Activated T-helper 1 cell treated with anti-CD3 and anti-CD28 coated beads, Interleukin-12 subunit alpha, Interleukin-12 subunit beta, Interleukin-2, Interleukin-4 antibody, amounts not matched to agents 30 ng/mL and 10 ng/mL and 1 ng/mL, durations not matched to agents 14 hours and 24 hours and 36 hours (primary cell): ENCODE measurements at regions not wholly inside any gene's neighbourhood (a gene's known extent, or its start where the extent isn't known, plus 50 kb on each side); places are given as distances from the start of the nearest gene placed in this dataset.

ENCODE experiments used
- DNase-seq: peaks from one replicate; pipeline ENCODE4 v3.0.0; 2021; ENCODE audit warnings: low spot score
- H3K27ac Mint-ChIP-seq: one replicate; pipeline ENCODE4 v1.8.0; 2021; ENCODE audit warnings: mild to moderate bottlenecking, mixed read lengths
- H3K27me3 Mint-ChIP-seq: one replicate; pipeline ENCODE4 v1.8.0; 2022; ENCODE audit warnings: mild to moderate bottlenecking, moderate library complexity, mixed read lengths; ENCODE audit not compliant: insufficient read depth
- H3K36me3 Mint-ChIP-seq: one replicate; pipeline ENCODE4 v1.8.0; 2021; ENCODE audit warnings: low read depth, mixed read lengths
- H3K4me1 Mint-ChIP-seq: one replicate; pipeline ENCODE4 v1.8.0; 2021; ENCODE audit warnings: low read depth, mixed read lengths
- H3K4me3 Mint-ChIP-seq: one replicate; pipeline ENCODE4 v1.8.0; 2021; ENCODE audit warnings: mild to moderate bottlenecking, moderate library complexity, mixed read lengths
- H3K9me3 Mint-ChIP-seq: one replicate; pipeline ENCODE4 v1.8.0; 2021; ENCODE audit warnings: mixed read lengths
- intact Hi-C: fragments of 100-400 bp; cut with micrococcal nuclease; formaldehyde crosslinking; loops from one replicate; pipeline ENCODE4 v1.15.1; 2024

DNA sequence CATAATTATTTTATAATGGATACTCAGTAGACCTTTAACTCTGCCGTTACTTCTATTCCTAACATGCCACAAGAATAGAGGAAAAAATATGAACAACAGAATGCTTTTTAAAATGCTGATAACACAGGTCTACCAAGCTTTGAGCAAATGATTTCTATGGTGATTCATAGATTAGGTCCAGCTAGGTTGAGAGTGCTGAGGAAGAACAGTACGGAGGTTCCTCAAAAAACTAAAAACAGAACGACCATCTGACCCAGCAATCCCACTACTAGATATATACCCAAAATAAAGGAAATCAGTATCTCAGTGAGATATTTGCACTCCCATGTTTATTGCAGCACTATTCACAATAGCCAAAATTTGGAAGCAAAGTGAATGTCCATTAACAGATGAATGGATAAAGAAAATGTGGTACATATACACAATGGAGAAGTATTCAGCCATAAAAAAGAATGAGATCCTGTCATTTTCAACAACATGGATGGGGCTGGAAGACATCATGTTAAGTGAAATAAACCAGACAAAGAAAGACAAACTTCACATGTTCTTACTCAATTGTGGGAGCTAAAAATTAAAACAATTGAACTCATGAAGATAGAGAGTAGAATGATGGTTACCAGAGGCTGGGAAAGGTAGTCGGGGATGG, 111.6 kb upstream of the SERTAD2 start:
- H3K27ac Mint-ChIP-seq = no peak overlapping the region
- H3K9me3 Mint-ChIP-seq = no peaks in the 10 kb centered on the region
- DNase-seq = no peak
- intact Hi-C loops = no loop called here
- H3K4me1 Mint-ChIP-seq = peaks cover 67% of the 10 kb centered on the region
- no peaks in the 10 kb centered on the region for H3K27me3 Mint-ChIP-seq
- H3K4me3 Mint-ChIP-seq = no peak overlapping the region
- peaks cover 2% of the 10 kb centered on the region for H3K36me3 Mint-ChIP-seq

- Mint-ChIP-seq H3K36me3 (no peaks in the 10 kb centered on the region), H3K4me1 (peaks cover 54% of the 10 kb centered on the region), H3K9me3 (no peaks in the 10 kb centered on the region), H3K4me3 (peak overlapping the region; percentile 91), H3K27ac (peak overlapping the region; percentile 95), H3K27me3 (no peaks in the 10 kb centered on the region)
- intact Hi-C loops = loop anchor here (1.0 to 2.0 kb wide), 11 partner anchors 16 to 243 kb away; partner anchors contain the start of gene AFTPH
- DNase-seq = no peak
These were observed 113.3 kb upstream of the SERTAD2 start for GRCh38 chr2:64766841-64767669.

DNA sequence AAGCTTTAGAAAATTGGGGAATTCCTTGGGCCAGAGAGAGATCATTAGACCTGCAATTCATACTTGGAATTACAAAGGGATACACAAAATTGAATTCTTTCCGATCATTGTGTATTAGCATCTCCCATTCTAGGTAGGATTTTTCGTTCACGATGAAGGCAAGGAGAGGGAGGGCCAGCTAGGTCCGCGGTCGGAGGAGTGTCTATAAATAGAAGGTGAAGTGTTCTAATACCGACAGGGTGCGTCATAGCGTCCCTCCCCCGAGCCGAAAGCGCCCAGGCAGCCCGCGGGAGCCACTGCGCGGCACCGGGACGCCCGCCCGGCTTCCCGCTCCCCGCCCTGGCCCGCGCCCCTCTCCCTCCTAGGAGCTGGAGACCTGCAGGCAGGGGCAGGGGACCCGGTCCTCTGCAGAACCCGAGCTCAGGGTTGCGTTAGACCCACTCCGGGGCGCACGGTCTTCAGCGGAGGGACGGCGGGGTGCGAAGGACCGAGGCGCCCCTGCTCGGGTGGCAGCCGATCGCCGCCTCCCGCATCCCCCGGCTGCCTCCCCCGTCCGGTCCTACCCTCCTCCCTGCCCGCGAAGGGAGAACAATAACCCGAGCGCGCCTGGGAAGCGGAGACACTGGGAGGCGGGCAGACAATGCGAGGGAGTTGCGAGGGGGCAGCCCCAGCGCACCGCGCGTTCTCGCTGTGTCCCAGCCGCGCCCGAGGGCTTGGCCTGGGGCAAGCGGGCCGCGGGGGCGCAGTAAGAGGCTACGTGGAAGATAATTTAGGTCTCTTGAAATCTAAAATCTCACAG, 114.2 kb upstream of the SERTAD2 start:
- H3K4me1 Mint-ChIP-seq = peaks cover 47% of the 10 kb centered on the region
- peak overlapping the region; percentile 91 for H3K4me3 Mint-ChIP-seq
- intact Hi-C loops = loop anchor here (1.0 to 2.0 kb wide), 12 partner anchors 17 to 244 kb away; partner anchors contain the start of gene AFTPH
- peak overlapping the region; percentile 95 for H3K27ac Mint-ChIP-seq
- DNase-seq = peak; percentile 69
- H3K9me3 Mint-ChIP-seq = no peaks in the 10 kb centered on the region
- no peaks in the 10 kb centered on the region for H3K27me3 Mint-ChIP-seq
- no peaks in the 10 kb centered on the region for H3K36me3 Mint-ChIP-seq

GRCh38 chr2:64768491-64769005, 114.8 kb upstream of the SERTAD2 start:
- Mint-ChIP-seq H3K27me3 (peaks cover under 1% of the 10 kb centered on the region), H3K4me1 (peaks cover 42% of the 10 kb centered on the region), H3K27ac (peak overlapping the region; percentile 87)

DNA sequence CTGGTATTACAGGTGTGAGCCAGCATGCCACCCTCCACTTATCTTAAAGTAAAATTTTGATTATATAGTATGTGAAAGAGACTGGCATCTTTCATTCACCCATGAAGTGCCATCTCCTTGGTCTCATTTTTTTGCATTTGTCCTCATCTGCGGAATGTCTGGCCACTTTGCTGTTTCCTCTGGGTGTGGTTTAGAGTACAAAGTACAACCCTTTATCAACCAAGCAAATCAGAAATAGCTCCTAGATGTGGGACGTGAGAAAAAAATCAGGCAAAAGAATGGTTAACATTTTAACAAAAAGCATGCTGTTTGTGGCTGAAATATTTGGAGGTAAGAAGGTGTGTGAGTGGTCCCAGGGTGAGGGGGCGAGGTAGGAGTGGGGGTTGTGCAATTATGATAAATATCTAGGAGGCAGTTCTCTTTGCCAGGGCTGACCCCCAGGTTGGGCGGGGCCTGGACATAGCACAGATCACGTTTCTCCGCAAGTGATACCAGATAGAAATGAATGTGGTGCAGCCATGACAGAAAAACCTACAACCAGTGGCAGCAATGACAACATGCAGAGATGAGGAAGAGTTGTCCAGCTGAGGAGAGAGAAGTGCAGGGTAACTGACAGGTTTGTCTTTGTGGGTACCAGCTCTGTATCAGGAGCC, 115.8 kb upstream of the SERTAD2 start:
- Mint-ChIP-seq H3K4me3 (no peak overlapping the region), H3K9me3 (no peaks in the 10 kb centered on the region), H3K4me1 (peaks cover 43% of the 10 kb centered on the region), H3K27me3 (peaks cover 2% of the 10 kb centered on the region), H3K27ac (peak overlapping the region; percentile 20), H3K36me3 (no peaks in the 10 kb centered on the region)
- intact Hi-C loops = no loop called here
- DNase-seq = no peak

More at GRCh38 chr2:64768491-64769005, 114.8 kb upstream of the SERTAD2 start:
- Mint-ChIP-seq H3K9me3 (no peaks in the 10 kb centered on the region), H3K4me3 (peak overlapping the region; percentile 91), H3K36me3 (no peaks in the 10 kb centered on the region)
- intact Hi-C loops = loop anchor here (1.0 kb wide), 1 partner anchor 122 kb away; no protein-coding TSS in a partner anchor
- DNase-seq = no peak

DNA sequence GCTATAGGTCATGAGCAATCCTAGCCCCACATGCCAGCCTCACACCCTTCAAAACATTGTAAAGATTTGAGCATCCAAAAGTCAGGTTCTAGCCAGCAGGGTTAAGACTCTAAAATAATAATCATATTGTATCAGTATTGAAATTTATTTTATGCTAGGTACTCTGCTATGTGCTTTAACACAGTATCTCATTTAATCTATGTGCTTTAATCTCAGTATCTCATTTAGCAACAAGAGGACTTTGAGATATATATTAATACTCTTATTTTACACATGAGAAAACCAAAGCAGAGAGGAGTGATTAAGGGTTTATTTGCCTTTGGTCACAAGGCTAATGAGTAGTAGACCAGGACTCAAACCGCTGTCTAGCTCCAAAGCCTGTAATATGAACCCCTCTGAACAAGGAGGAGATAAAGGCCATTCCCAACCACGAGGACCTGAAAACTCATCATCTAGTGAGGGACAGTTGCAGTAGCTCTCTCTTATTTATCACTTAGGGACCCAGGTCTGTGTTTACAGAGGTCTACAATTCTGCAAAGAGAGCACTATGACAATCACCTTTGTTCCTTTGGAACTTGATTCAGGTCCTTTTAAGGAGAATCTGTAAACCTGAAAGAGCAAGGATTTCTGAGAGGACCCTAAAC, 116.5 kb upstream of the SERTAD2 start:
- intact Hi-C loops = no loop called here
- peaks cover 2% of the 10 kb centered on the region for H3K27me3 Mint-ChIP-seq
- H3K27ac Mint-ChIP-seq = no peak overlapping the region
- H3K36me3 Mint-ChIP-seq = no peaks in the 10 kb centered on the region
- DNase-seq = no peak
- peaks cover 39% of the 10 kb centered on the region for H3K4me1 Mint-ChIP-seq
- no peak overlapping the region for H3K4me3 Mint-ChIP-seq
- H3K9me3 Mint-ChIP-seq = no peaks in the 10 kb centered on the region

DNA sequence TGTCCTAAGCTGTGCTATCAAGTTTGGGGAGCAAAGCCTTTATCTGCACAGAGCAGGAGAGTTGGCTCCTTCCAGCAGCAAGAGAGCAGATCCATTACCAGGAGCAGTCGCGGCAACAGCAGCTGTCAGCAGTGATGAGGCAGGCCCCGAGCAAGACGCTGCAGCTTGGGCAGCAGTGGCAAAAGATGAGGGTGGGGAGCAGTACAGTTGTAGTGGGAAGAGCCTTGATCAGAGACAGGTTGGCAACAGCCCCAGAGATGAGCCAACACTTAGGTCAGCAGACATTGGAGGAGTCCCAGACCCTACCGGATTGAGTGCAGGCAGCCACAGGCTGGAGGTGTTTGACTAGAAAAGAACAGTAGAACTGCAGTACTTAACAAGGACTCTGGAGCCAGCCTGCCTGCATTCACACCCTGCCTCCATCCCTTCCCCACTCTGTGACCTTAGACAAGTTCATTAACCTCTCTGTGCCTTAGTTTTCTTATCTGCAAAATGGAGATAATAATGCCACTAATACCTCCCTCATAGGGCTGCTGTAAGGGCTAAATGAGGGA, 117.1 kb upstream of the SERTAD2 start:
- no peak for DNase-seq
- intact Hi-C loops = no loop called here
- Mint-ChIP-seq H3K4me3 (no peak overlapping the region), H3K27me3 (peaks cover 2% of the 10 kb centered on the region), H3K4me1 (peaks cover 33% of the 10 kb centered on the region), H3K27ac (no peak overlapping the region), H3K9me3 (no peaks in the 10 kb centered on the region), H3K36me3 (no peaks in the 10 kb centered on the region)

- no peak overlapping the region for H3K27ac Mint-ChIP-seq
- H3K4me1 Mint-ChIP-seq = peaks cover 26% of the 10 kb centered on the region
- no peak overlapping the region for H3K4me3 Mint-ChIP-seq
- peaks cover 2% of the 10 kb centered on the region for H3K27me3 Mint-ChIP-seq
- no peaks in the 10 kb centered on the region for H3K36me3 Mint-ChIP-seq
- no peak for DNase-seq
- intact Hi-C loops = no loop called here
- H3K9me3 Mint-ChIP-seq = no peaks in the 10 kb centered on the region
These were observed 118.0 kb upstream of the SERTAD2 start for GRCh38 chr2:64771737-64772136.

GRCh38 chr2:64773461-64774118, 119.9 kb upstream of the SERTAD2 start:
- intact Hi-C loops = no loop called here
- H3K4me3 Mint-ChIP-seq = no peak overlapping the region
- no peak for DNase-seq
- peaks cover 7% of the 10 kb centered on the region for H3K27me3 Mint-ChIP-seq
- peaks cover 11% of the 10 kb centered on the region for H3K4me1 Mint-ChIP-seq
- no peaks in the 10 kb centered on the region for H3K9me3 Mint-ChIP-seq
- H3K36me3 Mint-ChIP-seq = no peaks in the 10 kb centered on the region
- no peak overlapping the region for H3K27ac Mint-ChIP-seq

DNA sequence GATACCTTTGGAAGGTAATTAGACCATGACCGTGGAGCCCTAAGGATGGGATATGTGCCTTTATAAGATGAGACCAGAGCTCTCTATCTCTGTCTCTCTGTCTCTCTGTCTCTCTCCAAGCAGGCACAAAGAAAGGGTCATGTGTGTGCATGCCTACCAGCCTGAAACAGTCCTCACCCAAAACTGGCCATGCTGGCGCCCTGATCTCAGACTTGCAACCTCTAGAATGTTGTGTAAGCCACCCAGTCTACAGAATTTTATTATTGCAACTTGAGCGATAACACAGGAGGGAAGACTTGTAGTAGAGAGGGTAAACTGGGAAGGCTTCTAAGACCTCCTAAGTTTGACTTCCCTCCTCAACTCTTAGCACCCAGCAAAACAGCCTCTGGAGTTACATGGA, 124.1 kb upstream of the SERTAD2 start:
- Mint-ChIP-seq H3K4me1 (peaks cover 6% of the 10 kb centered on the region), H3K27me3 (peaks cover 8% of the 10 kb centered on the region), H3K27ac (no peak overlapping the region), H3K4me3 (no peak overlapping the region), H3K9me3 (no peaks in the 10 kb centered on the region), H3K36me3 (peaks cover 2% of the 10 kb centered on the region)
- no peak for DNase-seq
- intact Hi-C loops = no loop called here

DNA sequence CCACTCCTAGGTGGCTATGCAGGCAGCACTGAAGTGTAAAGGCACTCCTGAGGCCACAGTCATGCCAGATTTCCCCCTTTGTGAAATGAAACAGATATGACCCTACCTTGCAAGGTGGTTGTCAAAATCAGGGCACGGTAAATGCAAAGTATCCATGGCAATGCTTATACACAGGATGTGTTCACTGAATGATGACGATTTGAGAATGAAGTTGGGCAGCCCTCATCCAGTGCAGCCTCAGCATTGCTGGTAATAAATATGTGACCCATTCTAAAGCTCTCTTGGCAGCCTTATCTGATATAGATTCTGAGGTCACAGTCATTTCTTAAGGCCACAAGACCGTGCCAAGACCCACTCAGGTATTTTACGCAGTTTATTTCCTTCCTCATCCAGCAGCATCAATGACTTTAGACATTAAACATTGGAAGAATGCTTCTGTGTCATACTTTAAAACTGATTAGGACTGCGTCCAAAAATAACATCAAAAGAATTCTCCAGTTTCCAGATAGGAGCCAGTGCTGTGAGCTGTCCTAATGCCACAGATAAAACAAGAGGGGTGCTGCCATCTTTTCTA, 125.5 kb upstream of the SERTAD2 start:
- no peak overlapping the region for H3K27ac Mint-ChIP-seq
- no peak overlapping the region for H3K4me3 Mint-ChIP-seq
- DNase-seq = no peak
- peaks cover 7% of the 10 kb centered on the region for H3K27me3 Mint-ChIP-seq
- H3K36me3 Mint-ChIP-seq = peaks cover 2% of the 10 kb centered on the region
- no peaks in the 10 kb centered on the region for H3K4me1 Mint-ChIP-seq
- no peaks in the 10 kb centered on the region for H3K9me3 Mint-ChIP-seq
- intact Hi-C loops = no loop called here
